ENCODE measurements at regions not wholly inside any gene's neighbourhood (a gene's known extent, or its start where the extent isn't known, plus 50 kb on each side); places are given as distances from the start of the nearest gene placed in this dataset.

DNA sequence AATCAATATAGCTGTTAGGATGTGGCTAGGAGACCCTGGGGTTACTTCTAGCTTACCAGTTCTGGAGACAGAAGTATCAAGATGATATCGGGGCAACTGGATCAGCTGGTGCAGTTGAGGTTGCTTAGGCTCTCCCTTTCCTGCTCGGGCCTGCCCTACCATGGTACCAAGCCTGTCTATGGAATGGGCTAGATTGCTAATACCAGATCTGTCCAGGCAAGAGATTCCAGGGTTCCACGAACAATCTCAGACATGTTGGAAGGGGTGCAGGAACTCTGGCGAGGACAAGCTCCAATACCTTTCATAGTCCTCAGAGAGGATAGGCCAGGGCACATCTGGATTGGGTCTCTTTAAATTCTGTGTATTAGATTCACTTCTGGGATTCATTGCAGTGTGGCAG, 53.8 kb downstream of the ADM start:
- DNase-seq: no peak

DNA sequence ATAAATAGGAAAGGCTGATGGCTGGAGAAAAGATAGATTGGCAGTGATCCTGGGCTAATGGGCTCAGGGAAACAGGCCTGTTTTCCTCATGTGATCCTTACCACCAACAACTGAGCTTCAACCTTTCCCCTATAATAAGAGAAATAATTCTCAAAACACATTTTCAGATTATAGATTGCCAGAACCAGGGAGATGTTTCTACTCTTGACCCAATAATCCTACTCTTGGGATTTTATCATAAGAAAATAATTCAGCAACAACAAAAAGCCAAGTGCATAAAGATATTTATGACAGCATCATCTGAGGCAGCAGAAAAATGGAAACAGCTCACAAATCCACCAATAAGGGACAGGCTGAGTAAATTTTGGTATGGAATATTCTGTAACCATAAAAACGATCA, 54.3 kb downstream of the ADM start:
- no peak for DNase-seq

DNA sequence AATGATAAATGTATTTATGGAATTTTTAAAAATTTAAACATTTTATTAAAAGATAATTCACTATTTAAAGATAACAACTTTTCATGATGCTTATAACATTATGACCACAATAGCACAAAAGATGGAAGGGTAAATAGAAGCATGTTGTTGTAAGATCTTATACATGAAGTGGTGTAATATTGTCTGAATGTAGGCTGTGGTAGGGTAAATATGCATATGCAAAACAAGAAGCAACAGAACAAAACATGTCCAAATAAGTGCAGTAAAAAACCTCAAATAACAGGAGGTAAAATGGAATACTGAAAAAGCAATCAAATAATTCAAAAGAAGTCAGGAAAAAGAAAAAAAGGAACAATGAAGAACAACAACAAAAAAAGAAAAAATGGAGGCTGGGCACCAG, 56.0 kb downstream of the ADM start:
- no peak for DNase-seq

DNA sequence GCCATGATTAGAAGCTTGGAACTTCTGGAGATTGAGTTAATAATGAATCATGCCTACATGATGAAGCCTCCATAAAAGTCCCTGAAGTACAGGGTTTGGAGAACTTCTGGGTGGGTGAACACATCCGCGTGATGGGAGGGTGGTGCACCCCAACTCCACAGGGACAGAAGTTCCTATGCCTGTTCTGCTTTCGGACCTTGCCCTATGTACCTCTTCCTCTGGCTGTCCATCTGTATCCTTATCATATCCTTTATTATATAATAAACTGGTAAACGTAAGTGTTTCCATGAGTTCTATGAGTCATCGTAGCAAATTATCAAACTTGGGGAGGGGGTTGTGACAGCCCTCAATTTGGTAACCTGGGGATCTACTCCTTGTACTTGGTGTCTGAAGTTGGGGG, 60.2 kb downstream of the ADM start:
- no peak for DNase-seq

DNA sequence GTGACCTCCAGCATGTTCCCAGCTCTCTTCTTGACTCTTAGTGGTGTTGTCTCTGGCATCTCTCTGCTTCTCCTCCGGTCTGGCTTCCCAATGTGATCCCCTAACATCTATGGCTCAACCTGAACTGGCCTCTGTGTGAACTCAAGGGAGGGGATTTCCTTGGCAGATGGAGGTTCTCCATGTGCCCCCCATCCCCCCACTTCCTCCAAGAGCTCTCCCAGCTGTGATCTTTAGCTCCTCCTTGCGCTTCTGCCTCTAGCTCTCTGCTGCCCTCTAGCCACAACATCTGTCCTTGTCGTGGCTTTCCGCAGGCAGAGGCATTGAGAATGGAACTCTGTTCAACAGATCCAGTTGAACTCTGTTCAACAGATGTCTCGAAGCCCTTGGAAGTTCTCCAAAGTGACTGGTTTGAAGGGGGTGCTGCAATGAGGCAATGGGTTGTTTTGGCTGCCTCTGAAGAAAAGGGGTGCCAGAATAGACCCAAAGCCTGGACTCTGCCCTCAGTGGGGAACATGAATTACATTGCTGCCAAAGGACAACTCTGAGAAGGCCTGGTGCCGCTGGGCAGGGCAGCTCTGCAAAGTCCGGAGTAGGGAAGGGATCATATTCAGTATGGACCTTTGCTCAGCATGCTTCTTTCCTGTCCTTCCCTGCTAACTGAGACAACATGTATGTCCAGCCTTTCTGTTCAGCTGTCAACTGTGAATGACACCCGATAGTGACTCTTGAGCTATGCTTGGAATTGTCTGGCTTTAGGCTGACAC, 61.9 kb downstream of the ADM start:
- peak; percentile 44 for DNase-seq

DNA sequence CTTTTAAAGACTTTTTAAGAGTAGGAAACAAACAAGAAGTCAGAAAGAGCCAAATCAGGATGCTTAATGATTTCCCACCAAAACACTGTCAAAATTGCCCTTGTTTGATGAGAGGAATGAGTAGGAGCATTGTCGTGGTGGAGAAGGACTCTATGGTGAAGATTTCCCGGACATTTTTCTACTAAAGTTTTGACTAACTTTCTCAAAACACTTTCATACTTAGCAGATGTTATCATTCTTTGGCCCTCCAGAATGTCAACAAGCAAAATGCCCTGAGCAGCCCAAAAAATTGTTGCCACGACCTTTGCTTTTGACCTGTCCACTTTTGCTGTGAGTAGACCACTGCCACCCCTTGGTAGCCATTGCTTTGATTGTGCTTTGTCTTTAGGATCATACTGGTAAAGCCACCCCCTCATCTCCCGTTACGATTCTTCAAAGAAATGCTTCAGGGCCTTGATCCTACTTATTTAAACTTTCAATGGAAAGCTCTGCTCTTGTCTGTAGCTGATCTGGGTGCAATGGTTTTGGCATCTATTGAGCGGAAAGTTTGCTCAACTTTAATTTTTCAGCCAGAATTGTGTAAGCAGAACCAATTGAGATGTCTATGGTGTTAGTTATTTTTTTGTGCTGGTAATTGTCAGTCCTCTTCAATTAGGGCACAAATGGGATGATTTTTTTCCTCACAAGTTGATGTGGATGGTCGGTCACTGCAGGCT, 67.2 kb downstream of the ADM start:
- no peak for DNase-seq

DNA sequence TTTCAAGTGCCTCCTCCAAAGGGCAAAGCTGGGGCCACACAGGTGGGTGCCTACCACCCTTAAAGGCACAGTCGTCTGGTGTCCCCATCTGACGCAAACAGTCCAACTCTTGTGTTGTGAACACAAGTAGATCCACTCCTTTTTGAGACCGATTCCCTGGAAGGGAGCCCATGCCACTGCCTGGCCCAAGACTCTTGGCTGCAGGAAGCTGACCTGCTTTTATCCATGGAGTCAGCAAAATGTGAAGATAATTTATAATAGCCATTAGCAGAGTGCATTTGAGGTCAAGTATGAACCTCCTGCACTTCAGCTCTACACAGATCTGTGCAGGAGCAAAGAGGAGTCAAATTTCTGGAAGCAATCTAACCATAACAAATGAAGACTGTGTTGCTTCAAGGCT, 68.5 kb downstream of the ADM start:
- no peak for DNase-seq

DNA sequence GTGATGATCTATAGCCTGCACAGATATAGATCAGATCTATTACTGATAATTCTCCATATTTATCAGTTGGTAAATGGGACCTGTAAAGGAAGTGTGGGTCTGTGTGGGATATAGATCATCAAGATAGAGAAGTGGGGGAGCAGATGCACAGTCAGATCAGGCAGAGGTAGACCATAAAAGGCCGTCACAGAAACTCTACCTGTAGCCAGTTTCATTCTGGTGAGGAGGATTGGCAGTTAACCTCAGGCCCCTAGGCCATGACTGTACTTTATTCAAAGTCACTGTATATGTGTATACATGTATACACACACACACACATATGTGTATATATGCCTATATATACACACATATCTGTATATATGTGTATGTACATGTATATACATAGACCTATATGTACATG, 69.1 kb downstream of the ADM start:
- no peak for DNase-seq

DNA sequence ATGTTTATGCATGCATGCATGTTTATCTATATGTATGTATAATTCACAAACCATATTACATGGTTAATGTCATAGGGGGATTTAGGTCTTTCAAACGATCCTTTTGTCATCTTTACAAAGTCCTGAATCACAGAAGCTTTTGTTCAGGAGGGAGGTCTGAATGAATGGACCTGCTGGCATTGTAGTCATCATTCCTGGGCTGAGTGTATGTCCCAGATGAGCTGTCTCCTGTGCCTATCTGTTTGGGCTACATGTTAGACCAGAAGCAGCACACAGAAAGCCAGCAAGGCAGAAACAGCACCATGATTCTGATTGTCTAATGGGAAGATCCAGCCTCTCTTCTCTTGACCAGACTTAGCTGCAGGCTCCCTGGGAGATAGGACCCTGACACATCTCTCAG, 69.5 kb downstream of the ADM start:
- DNase-seq: no peak

DNA sequence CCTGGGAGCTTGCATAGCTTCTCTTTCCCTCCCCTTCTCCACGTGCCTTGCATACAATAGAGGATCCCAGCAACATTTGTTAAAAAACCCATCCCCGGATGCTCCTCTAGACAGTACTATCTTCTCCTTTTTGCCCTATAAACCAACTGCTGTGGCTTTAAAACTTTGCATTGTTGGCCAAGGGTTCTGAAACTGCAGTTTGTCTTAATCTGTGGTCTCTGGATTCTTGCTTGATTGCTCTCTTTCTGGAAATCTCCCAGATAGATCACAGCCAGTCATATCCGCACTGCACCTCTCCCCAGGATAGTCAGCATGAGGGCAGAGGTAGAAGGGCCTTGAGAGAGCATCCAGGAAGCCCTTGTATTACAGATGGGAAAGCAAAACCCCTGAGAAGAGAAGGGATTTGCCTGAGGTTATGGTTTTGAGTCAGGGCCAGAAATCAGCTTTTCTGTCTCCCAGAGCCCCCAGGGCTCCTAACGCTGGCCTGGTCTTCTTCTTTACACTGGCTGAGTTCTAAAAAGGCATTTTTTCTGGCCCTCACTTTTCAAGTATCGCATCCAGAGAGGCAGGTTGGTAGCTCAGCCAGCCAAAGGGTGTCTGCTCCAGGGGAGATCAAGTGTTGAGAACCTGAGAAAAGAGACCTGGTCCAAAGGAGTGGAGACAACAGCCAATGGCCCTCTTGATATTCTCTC, 70.6 kb downstream of the ADM start:
- DNase-seq: no peak

DNA sequence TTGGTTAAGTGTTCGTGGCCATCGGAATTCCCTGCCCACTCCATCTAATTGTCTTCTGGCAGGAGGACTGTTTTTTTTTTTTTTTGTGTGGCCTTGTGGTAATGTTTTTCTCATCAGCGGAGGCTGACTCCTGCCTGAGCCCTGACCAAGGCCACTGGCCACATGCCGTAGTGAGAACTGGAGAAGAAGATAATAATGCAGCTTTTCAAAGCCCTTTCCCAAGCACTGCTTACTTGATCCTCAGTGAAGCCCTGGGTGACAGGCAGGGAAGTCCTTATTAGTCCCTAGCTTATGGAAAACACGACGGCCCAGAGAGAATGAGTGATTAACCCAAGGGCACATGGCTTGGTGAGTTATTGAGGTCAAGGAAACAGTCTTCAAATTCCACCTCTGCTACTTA, 71.2 kb downstream of the ADM start:
- DNase-seq: no peak

DNA sequence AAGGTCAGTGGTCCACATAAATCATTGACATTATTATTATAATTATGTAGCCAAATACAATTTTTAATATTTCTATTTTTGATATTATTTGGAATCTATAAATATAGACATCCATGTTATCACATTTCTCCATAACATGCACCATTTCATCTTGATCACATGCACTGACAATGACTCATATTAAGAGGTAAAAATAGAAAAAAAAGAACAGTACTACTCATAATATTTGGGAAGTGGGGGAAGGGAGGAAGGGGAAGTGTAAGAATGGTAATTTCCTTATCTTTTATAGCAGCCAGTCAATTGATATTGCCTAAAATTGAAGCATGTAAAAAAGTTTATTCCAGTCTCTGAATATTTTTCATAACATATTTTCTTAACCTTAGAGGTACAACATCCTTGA, 72.3 kb downstream of the ADM start:
- DNase-seq: no peak

DNA sequence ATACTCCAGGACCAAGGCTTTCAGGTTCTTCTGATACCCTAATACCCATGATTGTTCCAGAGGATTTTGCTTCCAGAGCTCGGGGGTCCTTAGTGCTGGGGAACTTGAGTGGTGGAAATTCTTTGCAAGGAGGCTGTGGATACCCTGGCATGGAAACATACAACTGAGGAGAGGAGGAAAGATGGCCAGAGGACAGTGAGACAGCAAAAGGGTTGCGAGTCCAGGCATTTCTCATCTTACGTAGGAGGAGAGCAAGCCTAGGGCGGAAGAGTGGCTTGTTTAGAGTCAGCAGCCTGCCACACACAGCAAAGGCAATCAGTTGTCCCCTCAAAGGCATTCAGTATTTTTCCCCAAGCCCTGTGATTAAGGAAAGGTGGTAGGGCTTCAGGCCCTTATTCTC, 73.5 kb downstream of the ADM start:
- no peak for DNase-seq

DNA sequence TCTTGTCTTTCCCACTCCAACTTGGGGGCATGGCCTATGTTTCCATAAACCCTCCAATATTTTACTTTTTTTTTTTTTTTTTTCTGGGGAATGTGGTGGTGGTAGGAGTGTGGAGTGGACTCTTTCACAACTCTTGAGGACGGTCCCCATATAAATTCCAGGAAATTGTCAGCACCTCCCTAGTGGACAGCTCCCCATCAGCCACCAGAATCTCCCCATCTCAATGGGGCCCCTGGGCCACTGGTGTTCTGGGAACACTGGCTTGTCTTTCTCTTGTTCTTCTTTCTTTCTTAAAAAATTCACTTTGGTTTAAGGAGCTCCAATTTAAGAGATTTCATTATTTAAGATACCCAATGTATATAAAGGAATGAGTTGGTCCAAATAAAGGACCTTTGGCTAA, 74.1 kb downstream of the ADM start:
- no peak for DNase-seq

DNA sequence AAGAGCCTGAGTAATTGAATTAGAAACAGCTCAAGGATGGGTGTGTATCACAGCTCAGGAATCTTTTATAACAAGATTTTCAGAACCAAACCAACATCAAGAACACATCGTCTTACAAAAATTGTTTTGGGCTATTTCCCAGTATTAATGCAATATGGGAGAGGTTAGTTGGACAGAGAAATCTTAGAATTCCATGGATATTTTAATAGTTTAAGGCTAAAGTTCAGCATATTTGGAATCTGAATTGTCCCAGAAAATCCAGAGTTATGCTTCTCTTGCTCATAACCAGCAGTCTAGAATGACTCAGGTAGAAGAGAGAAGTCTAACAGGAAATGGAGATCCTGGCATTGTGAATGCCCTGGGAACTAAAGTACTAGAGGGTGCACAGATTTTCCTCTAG, 74.6 kb downstream of the ADM start:
- no peak for DNase-seq

DNA sequence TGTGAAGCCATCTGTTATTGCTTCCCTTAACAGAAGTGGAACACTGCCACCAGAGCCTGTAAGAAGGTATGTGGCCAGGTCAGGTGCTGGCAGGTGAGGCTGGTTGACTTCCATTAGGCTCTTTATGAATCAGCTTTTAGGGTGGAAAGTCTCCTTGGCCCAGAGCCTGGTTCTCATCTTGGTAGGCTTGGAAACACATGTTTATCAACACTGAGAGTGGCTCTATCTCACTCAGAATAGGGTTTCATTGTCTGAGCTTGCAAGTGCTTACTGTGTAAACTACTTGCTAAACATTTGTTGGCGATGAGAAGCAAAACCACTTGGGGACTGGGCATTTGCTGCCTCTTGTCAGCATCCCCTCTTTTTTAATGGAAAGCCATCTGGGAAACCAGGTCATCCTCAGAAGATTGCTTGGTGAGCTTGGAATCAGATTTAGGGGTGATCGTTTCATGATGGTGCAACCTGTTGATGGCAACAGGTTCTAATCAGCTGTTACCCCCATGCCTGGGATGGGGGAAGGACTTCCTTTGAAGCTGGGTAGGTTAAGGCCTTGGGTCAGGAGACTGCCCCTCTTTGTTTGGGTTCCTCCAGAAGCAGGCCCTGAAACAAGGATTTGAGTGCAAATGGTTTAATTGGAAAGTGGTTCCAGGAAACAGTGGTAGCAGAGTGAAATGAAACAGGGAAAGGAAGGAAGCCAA, 75.0 kb upstream of the AMPD3 start:
- DNase-seq: no peak

DNA sequence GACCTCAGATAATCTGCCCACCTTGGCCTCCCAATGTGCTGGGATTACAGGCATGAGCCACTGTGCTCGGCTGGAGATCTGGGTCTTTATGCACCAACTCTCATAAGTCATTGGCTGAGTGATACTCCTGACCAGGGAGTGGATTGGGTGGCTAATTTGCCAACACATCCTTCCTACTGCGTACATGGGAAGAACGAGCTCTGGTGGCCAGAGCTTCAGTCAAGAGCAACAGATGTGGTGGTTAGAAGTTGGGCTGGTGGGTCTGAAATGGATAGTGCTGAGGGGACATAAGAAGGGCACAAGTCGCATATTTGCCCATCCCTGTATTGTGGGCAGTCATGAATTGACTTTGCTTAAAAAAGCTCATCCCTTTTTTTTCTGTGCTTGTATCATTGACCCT, 74.1 kb upstream of the AMPD3 start:
- no peak for DNase-seq

DNA sequence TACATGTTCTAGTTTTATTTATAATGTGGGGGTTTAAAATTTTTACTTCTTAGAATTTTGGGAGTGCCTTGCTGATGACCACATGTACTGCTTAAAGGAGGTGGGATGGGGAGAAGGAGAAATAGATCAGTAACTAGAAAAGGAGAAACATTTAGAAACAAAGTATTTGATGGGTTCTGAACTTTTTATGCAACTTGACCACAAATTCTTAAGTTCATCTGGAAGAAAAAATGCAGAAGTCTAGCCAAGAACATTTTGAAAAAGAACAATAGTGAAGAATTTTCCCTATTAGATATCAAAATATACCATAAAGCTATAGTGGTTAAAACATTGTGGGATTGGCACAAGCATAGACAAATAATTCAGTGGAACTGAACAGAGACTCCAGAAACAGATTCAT, 73.3 kb upstream of the AMPD3 start:
- DNase-seq: no peak

DNA sequence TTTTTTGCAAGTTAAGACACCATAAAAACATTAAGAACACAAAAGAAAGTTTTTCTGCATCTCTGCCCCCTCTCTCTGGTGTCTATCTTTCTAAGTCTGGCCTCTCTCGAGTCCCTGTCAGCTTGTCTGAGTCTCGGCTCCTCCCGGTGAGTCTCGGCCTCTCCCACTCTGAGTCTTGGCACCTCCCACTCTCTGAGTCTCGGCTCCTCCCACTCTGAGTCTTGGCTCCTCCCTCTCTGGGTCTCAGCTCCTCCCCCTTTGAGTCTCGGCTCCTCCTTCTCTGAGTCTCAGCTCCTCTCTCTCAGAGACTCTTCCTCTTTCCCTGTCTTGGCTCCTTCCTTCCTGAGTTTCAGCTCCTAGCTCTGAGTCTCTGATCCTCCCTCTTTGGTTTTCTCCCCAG, 72.5 kb upstream of the AMPD3 start:
- no peak for DNase-seq

DNA sequence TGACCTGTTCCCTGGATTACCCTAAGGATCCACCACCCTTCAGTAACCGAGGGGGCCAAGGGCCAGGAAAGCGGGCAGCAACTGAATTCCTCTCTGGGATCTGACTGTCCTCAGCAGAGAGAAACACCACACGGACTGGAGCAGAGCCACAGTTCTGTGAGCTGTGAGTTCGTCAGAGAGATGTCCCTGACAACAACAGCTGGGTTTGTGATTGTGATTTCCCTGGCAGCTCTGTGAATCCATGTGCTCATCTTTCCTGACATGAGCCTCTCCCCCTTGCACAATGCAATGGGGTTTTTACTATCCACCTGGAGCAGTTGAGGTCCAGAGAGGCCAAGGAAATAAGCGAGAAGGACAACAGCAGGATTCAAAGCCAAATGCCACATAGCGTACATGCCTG, 69.4 kb upstream of the AMPD3 start:
- no peak for DNase-seq

DNA sequence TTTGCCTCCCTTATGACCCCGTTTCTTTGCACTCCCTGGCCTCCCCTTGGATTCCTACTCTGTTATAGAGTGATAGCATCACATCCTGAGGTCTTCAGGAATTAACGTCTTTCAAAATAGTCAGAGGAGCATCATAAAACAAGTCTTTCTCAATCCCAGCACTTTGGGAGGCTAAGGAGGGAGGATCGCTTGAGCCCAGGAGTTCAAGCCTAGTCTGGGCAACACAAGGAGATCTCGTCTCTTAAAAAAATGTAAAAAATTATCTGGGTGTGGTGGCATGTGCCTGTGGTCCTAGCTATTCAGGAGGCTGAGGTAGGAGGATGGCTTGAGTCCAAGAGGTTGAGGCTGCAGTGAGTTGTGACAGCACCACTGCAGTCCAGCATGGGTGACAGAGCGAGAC, 68.7 kb upstream of the AMPD3 start:
- DNase-seq: no peak

DNA sequence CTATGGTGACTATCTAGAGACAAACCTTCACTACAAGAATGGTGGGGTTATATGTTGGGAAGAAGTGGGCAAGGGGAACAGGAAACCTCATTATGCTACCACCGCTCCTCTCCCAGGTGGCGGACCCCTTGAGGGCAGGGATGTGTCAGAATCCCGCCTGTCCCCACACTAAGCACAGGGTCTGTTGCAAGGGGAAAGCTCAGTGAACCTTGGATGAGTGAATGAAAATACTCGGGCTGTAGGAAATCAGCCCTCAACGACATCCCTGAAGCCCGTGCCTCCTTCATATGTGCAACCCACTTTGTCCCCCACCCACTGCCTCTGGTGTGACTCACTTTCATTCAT, 68.2 kb upstream of the AMPD3 start:
- no peak for DNase-seq

All from right kidney (tissue), 1 donor.